ENCODE measurements at regions not wholly inside any gene's neighbourhood (a gene's known extent, or its start where the extent isn't known, plus 50 kb on each side); places are given as distances from the start of the nearest gene placed in this dataset.

- no peak overlapping the region for H3K4me3 Mint-ChIP-seq
- H3K9me3 Mint-ChIP-seq = no peaks in the 10 kb centered on the region
- H3K27me3 Mint-ChIP-seq = no peaks in the 10 kb centered on the region
- no peak for DNase-seq
- CTCF ChIA-PET = no interaction called here
- no peaks in the 10 kb centered on the region for H3K4me1 Mint-ChIP-seq
- H3K36me3 Mint-ChIP-seq (ENCODE audit: low read depth) = no peaks in the 10 kb centered on the region
- H3K27ac Mint-ChIP-seq = no peak overlapping the region
- POLR2A ChIA-PET = no interaction called here
These were observed 120.3 kb downstream of the NPY start for GRCh38 chr7:24404315-24404714.

GRCh38 chr7:24405002-24405401 lies 121.0 kb downstream of the NPY start:
- no peak for DNase-seq
- Mint-ChIP-seq H3K9me3 (no peaks in the 10 kb centered on the region), H3K36me3 (ENCODE audit: low read depth) (no peaks in the 10 kb centered on the region), H3K4me3 (no peak overlapping the region), H3K27me3 (no peaks in the 10 kb centered on the region), H3K27ac (no peak overlapping the region), H3K4me1 (no peaks in the 10 kb centered on the region)
- POLR2A ChIA-PET = no interaction called here
- CTCF ChIA-PET = no interaction called here

GRCh38 chr7:24406053-24406788 lies 122.2 kb downstream of the NPY start:
- H3K4me3 Mint-ChIP-seq = no peak overlapping the region
- H3K4me1 Mint-ChIP-seq = no peaks in the 10 kb centered on the region
- POLR2A ChIA-PET = no interaction called here
- no peak for DNase-seq
- H3K27ac Mint-ChIP-seq = no peak overlapping the region
- no peaks in the 10 kb centered on the region for H3K36me3 Mint-ChIP-seq (ENCODE audit: low read depth)
- H3K9me3 Mint-ChIP-seq = no peaks in the 10 kb centered on the region
- CTCF ChIA-PET = interaction anchor here (1.1 kb wide), 1 partner anchor 93 kb away, joined by 3 read pairs; no protein-coding TSS in a partner anchor
- H3K27me3 Mint-ChIP-seq = no peaks in the 10 kb centered on the region

- H3K4me1 Mint-ChIP-seq = no peaks in the 10 kb centered on the region
- no peak for DNase-seq
- POLR2A ChIA-PET = no interaction called here
- CTCF ChIA-PET = interaction anchor here (1.1 kb wide), 1 partner anchor 93 kb away, joined by 3 read pairs; no protein-coding TSS in a partner anchor
- no peak overlapping the region for H3K27ac Mint-ChIP-seq
- no peaks in the 10 kb centered on the region for H3K27me3 Mint-ChIP-seq
- H3K36me3 Mint-ChIP-seq (ENCODE audit: low read depth) = no peaks in the 10 kb centered on the region
- no peak overlapping the region for H3K4me3 Mint-ChIP-seq
- H3K9me3 Mint-ChIP-seq = no peaks in the 10 kb centered on the region
These were observed 122.9 kb downstream of the NPY start for GRCh38 chr7:24406789-24407299.

- no peaks in the 10 kb centered on the region for H3K9me3 Mint-ChIP-seq
- no peaks in the 10 kb centered on the region for H3K36me3 Mint-ChIP-seq (ENCODE audit: low read depth)
- H3K27ac Mint-ChIP-seq = no peak overlapping the region
- CTCF ChIA-PET = interaction anchor here (0.7 kb wide), 1 partner anchor 285 kb away, joined by 3 read pairs; no protein-coding TSS in a partner anchor
- no peaks in the 10 kb centered on the region for H3K27me3 Mint-ChIP-seq
- H3K4me1 Mint-ChIP-seq = no peaks in the 10 kb centered on the region
- DNase-seq = no peak
- POLR2A ChIA-PET = no interaction called here
- no peak overlapping the region for H3K4me3 Mint-ChIP-seq
These were observed 124.0 kb downstream of the NPY start for GRCh38 chr7:24407965-24408364.

GRCh38 chr7:24408798-24409430 lies 124.9 kb downstream of the NPY start:
- no peak overlapping the region for H3K27ac Mint-ChIP-seq
- no peak overlapping the region for H3K4me3 Mint-ChIP-seq
- H3K9me3 Mint-ChIP-seq = peaks cover 3% of the 10 kb centered on the region
- H3K36me3 Mint-ChIP-seq (ENCODE audit: low read depth) = no peaks in the 10 kb centered on the region
- ChIA-PET CTCF (interaction anchor here (0.8 to 1.1 kb wide), 2 partner anchors 17 to 47 kb away, joined by 3 read pairs; no protein-coding TSS in a partner anchor), POLR2A (no interaction called here)
- DNase-seq = no peak
- H3K27me3 Mint-ChIP-seq = no peaks in the 10 kb centered on the region
- H3K4me1 Mint-ChIP-seq = no peaks in the 10 kb centered on the region

- Mint-ChIP-seq H3K9me3 (peaks cover 5% of the 10 kb centered on the region), H3K4me1 (no peaks in the 10 kb centered on the region), H3K4me3 (no peak overlapping the region), H3K36me3 (ENCODE audit: low read depth) (no peaks in the 10 kb centered on the region), H3K27me3 (no peaks in the 10 kb centered on the region), H3K27ac (no peak overlapping the region)
- CTCF ChIA-PET = interaction anchor here (0.8 to 1.1 kb wide), 2 partner anchors 17 to 47 kb away, joined by 3 read pairs; no protein-coding TSS in a partner anchor
- POLR2A ChIA-PET = no interaction called here
- DNase-seq = no peak
These were observed 125.5 kb downstream of the NPY start for GRCh38 chr7:24409431-24410024.

- POLR2A ChIA-PET = no interaction called here
- no peaks in the 10 kb centered on the region for H3K36me3 Mint-ChIP-seq (ENCODE audit: low read depth)
- CTCF ChIA-PET = interaction anchor here (1.4 kb wide), 1 partner anchor 19 kb away, joined by 3 read pairs; no protein-coding TSS in a partner anchor
These were observed 127.2 kb downstream of the NPY start for GRCh38 chr7:24411226-24411625.

GRCh38 chr7:24417526-24418120 lies 133.6 kb downstream of the NPY start:
- peaks cover 7% of the 10 kb centered on the region for H3K9me3 Mint-ChIP-seq
- no peaks in the 10 kb centered on the region for H3K36me3 Mint-ChIP-seq (ENCODE audit: low read depth)
- ChIA-PET CTCF (no interaction called here), POLR2A (no interaction called here)
- no peak overlapping the region for H3K27ac Mint-ChIP-seq
- no peak overlapping the region for H3K4me3 Mint-ChIP-seq
- no peaks in the 10 kb centered on the region for H3K4me1 Mint-ChIP-seq
- peaks cover 8% of the 10 kb centered on the region for H3K27me3 Mint-ChIP-seq
- no peak for DNase-seq

More at GRCh38 chr7:24411226-24411625, 127.2 kb downstream of the NPY start:
- DNase-seq = no peak
- H3K27me3 Mint-ChIP-seq = no peaks in the 10 kb centered on the region
- H3K27ac Mint-ChIP-seq = no peak overlapping the region
- peaks cover 7% of the 10 kb centered on the region for H3K9me3 Mint-ChIP-seq
- no peak overlapping the region for H3K4me3 Mint-ChIP-seq
- no peaks in the 10 kb centered on the region for H3K4me1 Mint-ChIP-seq

GRCh38 chr7:24419077-24419476 lies 135.1 kb downstream of the NPY start:
- CTCF ChIA-PET = interaction anchor here (0.6 kb wide), 1 partner anchor 116 kb away, joined by 3 read pairs; no protein-coding TSS in a partner anchor
- no peaks in the 10 kb centered on the region for H3K36me3 Mint-ChIP-seq (ENCODE audit: low read depth)
- H3K9me3 Mint-ChIP-seq = peaks cover 3% of the 10 kb centered on the region
- H3K4me1 Mint-ChIP-seq = no peaks in the 10 kb centered on the region
- no peak overlapping the region for H3K4me3 Mint-ChIP-seq
- POLR2A ChIA-PET = no interaction called here
- H3K27ac Mint-ChIP-seq = no peak overlapping the region
- DNase-seq = no peak
- H3K27me3 Mint-ChIP-seq = peaks cover 8% of the 10 kb centered on the region

- POLR2A ChIA-PET = no interaction called here
These were observed 135.5 kb downstream of the NPY start for GRCh38 chr7:24419511-24419910.

GRCh38 chr7:24422441-24423010 lies 138.5 kb downstream of the NPY start:
- DNase-seq = no peak
- H3K4me1 Mint-ChIP-seq = no peaks in the 10 kb centered on the region
- peaks cover 12% of the 10 kb centered on the region for H3K9me3 Mint-ChIP-seq
- H3K27me3 Mint-ChIP-seq = peaks cover 4% of the 10 kb centered on the region
- no peak overlapping the region for H3K4me3 Mint-ChIP-seq
- ChIA-PET POLR2A (no interaction called here), CTCF (interaction anchor here (1.3 kb wide), 1 partner anchor 11 kb away, joined by 3 read pairs; no protein-coding TSS in a partner anchor)
- H3K27ac Mint-ChIP-seq = no peak overlapping the region
- no peaks in the 10 kb centered on the region for H3K36me3 Mint-ChIP-seq (ENCODE audit: low read depth)

More at GRCh38 chr7:24419511-24419910, 135.5 kb downstream of the NPY start:
- no peak overlapping the region for H3K27ac Mint-ChIP-seq
- no peak overlapping the region for H3K4me3 Mint-ChIP-seq
- no peaks in the 10 kb centered on the region for H3K36me3 Mint-ChIP-seq (ENCODE audit: low read depth)
- H3K27me3 Mint-ChIP-seq = peaks cover 8% of the 10 kb centered on the region
- no peak for DNase-seq
- CTCF ChIA-PET = interaction anchor here (0.6 kb wide), 1 partner anchor 117 kb away, joined by 3 read pairs; no protein-coding TSS in a partner anchor
- peaks cover 2% of the 10 kb centered on the region for H3K9me3 Mint-ChIP-seq
- no peaks in the 10 kb centered on the region for H3K4me1 Mint-ChIP-seq

Measured in activated CD4-positive, alpha-beta T cell treated with anti-CD3 and anti-CD28 coated beads, Interleukin-2, amount 10 ng/mL, durations not matched to agents 7 days and 5 days (primary cell).